Stimulated activated CD8-positive, alpha-beta memory T cell treated with anti-CD3 and anti-CD28 coated beads, Interleukin-4, amount 100 ng/mL, for 48 hours (primary cell): ENCODE measurements at regions not wholly inside any gene's neighbourhood (a gene's known extent, or its start where the extent isn't known, plus 50 kb on each side); places are given as distances from the start of the nearest gene placed in this dataset.
A peak's percentile ranks its signal among the peaks of the same experiment; 100 is the strongest.
"Not testable (repeated sequence)": the region's sequence is repeated elsewhere in the genome, so short reads cannot be mapped to it uniquely, and the experiment has no call there.

Source experiments
- DNase-seq: peaks from one replicate; pipeline ENCODE4 v3.0.0-alpha.2; 2020

DNA sequence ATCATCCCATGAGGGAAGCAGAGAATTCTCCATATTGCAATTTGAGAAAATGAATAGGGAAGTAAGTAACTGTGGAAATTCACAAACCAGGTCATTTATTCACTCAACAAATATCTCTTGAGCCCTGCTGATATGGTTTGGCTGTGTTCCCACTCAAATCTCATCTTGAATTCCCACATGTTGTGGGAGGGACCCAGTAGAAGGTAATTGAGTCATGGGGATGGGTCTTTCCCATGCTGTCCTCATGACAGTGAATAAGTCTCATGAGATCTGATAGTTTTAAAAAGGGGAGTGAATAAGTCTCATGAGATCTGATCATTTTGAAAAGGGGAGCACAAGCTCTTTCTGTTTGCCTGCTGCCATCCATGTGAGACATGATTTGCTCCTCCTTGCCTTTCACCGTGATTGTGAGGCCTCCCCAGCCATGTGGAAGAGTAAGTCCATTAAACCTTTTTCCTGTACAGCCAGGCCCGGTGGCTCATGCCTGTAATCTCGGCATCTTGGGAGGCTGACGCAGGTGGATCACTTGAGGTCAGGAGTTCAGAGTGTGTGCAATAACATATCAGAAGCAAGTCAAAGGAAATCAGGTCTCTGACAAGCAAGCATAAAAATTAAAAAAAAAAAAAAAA is 193.2 kb downstream of the NDUFA10 start:
- no peak for DNase-seq

DNA sequence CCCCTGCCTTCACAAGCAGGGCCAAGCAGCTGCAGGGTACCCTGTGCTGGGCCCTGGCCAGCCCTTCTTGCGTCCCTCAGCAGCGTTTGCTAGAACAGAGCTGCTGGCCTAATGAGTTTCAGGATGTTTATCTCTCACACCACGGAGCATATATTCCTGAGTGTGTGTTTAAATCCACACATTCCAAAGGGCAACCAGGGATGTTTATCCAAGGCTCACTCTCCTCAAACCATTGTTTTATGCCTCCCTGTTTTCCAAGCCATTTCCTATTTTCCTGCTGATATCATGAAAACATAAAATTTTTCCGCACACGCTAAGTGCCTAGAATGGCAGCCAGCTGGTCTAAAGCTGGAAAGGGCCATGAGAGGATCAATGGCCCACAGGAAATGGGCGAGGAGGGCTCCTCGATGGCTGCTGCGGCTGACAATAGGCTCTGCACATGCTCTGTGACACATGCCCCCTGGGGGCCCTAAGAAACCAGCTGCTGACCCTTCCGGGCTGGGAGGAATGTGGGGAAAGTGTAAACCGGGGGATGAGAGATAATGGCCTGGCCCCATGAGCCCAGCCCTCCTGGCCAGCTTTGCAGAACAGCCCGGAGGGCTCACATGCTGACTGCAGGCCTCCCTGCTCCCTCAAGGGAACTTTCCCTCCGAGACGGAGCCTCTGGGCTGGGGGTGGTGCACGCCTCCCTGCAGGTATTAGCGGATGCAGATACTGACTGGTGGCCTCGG is 194.0 kb downstream of the NDUFA10 start:
- DNase-seq, result peak; percentile 1

DNA sequence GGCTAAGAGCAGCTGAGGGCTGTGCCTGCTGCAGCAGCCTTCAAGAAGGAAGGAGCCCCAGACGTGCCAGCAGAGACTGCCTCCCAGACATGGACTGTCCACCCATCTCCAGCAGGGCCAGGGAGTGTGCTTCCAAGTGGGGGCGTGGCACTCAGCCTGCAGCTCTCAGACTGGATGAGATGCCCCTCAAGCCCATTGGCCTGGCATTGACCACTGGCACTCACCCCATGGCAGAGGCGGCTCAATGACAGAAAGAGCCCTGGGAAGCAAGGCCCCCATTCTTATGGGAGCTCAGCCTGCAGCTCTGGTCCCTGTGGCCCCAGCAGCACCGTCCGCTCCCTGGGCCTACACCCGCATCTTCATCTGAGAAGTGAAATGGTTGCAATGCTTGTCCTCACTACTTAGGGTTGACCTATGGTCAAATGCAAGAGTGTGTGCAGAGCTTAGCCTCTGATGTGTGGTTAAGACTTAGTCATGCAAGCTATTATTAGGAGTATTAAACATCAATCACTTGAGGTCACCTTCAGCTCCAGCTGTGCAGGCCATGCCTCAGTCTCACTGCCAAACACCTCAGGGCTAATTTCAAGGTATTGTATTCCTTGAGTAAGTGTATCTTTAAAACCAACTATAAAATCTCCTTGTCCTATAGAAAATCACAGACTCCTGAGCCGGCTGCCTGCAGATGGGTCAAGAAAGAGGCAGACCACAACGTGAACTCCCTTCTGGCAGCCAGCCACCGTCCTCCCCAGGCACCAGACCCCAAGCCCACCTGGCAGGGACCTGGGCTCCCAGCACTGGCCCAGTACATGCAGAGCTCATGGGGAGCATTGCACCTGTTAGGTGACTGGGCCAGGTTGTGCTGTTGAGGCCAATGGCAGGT is 194.8 kb downstream of the NDUFA10 start:
- DNase-seq, result peak; percentile 9

DNA sequence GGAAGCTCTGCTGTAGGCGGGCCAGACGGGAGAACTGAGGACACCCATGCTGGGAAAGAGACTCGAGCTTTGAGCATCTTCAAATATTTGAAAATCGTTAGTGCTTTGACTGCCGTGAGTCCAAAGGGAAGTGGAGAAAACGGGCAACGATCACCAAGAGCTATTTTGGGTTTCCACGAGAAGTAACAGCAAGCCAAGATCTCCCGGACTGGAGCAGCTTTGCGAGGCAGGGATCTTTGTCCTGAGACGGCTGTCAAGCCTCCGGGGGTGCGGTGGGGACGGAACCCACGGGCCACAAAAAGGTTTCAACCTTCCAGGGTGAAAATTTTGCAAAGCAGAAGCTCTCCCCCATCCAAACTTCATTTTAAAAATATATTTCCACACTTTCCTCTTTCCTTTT is 195.8 kb downstream of the NDUFA10 start:
- peak; percentile 1 for DNase-seq

DNA sequence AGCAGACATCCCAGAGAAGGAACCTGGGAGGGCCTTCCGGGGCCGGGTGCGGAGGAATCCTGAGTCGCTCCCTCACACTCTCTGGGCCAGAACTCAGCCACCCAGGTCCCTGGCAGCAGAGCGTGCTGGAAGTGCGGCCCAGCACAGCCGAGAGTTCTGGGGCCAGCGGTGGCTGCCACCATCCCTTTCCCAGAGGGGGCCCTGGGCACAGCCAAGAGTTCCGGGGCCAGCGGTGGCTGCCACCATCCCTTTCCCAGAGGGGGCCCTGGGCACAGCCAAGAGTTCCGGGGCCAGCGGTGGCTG is 196.2 kb downstream of the NDUFA10 start:
- not testable (repeated sequence) for DNase-seq

DNA sequence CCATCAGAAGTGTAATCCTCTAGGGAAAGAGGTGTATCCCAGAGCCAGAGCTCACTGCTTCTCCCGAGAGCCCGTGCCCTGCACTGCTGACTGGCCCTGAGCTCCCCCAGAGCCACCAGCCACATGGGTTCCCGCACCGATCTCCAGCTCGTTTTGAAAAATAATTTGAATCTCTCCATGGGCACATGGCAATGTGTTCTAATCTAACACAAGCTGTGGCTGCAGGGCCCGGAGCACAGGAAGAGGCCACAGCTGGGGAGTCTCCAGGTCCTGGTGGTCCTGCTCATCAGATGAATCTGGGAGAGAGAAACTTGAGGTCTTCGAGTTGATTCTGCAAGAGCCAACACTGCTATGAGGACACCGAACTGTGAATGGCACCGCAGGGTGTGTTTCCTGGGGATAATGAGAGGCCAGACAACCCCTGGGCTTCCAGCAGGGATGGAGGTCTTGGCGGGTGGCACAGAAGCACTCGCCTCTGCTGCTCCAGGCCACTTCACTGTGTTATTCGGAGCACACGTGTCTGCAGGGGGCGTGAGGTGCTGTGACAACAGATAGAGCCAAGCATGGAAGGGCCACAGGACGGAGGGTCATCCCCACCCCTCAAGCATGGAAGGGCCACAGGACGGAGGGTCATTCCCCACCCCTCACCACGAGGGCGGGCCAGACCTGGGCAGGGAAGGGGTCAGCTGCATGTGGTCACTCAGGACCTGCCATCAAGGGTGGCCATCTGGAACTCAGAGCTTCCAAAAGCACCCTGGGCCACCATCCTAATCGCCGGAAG is 196.8 kb downstream of the NDUFA10 start:
- DNase-seq, result peak; percentile 9

DNA sequence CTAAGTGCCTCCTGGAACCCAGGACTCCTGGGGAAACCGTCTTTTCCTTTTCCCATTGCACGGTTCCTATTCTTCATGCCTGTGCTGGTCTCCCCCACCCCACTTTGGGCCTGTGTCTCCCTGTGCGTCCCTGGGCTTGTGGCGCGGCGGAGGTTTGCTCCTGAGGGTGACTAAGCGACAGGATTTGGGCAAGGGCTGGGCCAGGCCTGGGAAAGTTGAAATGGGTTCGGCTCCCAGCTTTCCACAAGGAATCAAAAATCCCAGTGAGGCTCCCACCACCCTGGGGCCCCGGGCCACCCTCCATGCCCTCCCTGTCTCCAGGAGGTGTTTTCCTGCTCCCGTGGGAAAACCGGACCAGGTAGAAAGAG is 197.6 kb downstream of the NDUFA10 start:
- DNase-seq, result no peak

DNA sequence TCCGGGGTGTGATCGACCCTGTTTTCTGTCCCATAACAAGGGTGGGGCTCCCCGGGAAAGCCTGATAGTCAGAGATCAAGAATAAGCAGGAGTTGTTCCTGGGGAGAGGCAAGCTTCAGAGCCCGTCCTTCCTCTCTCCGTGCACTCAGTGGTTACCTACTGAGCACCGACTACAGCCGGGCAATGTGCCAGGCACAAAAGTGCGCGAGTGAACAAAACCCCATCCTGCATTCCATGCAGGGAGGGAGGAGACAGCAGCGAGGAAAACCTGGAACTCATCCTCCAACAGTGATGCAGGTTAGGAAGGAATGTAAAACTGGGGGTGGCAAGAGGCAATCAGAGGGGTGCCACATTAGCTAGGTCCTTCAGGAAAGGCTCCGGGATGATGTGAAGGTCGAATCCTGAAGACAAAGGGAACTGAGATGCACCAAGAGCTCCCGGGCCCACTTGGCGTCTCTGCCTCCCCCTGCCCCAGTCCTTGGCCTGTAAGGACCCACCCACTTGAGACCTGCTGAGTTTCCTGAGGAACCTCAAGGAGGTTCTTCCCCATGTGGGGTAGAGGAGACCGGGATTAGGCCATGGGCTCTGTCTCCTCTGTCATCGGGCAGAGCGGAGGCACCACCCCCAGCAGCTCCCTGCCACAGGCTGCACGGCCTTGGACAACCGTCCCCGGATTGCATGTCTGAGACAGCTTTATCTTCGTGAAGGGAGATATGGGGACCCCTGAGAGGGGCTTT is 198.2 kb downstream of the NDUFA10 start:
- peak; percentile 3 for DNase-seq

DNA sequence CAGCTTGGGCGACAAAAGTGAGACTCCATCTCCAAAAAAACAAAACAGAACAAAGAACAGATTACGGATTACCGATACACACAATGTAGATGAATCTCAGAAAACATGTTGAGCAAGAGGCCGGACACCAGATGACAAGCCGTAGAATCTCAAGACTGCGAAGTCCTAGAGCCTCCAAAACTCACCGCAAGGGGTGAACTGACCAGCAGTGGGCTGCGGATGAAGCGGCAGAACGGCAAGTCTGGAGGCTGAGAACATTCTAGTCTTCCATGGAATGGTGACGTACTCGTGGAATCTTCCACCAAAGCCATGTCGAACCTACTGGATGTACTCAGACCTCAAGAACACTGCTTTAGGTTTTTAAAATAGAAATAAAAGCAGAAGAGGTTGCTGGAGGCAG is 198.8 kb downstream of the NDUFA10 start:
- DNase-seq, result peak; percentile 2

DNA sequence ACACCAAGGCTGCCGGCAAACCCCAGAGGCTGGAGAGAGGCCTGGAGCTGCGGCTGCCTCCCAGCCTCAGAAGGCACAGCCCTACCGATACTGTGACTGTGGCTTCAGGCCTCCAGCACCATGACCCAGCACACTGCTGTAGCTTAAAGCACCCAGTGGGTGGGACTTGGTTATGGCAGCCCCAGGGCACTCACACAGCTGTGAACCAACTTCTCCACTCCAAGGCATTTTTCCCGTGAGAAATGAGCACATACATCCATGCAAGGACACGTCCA is 199.5 kb downstream of the NDUFA10 start:
- no peak for DNase-seq

DNA sequence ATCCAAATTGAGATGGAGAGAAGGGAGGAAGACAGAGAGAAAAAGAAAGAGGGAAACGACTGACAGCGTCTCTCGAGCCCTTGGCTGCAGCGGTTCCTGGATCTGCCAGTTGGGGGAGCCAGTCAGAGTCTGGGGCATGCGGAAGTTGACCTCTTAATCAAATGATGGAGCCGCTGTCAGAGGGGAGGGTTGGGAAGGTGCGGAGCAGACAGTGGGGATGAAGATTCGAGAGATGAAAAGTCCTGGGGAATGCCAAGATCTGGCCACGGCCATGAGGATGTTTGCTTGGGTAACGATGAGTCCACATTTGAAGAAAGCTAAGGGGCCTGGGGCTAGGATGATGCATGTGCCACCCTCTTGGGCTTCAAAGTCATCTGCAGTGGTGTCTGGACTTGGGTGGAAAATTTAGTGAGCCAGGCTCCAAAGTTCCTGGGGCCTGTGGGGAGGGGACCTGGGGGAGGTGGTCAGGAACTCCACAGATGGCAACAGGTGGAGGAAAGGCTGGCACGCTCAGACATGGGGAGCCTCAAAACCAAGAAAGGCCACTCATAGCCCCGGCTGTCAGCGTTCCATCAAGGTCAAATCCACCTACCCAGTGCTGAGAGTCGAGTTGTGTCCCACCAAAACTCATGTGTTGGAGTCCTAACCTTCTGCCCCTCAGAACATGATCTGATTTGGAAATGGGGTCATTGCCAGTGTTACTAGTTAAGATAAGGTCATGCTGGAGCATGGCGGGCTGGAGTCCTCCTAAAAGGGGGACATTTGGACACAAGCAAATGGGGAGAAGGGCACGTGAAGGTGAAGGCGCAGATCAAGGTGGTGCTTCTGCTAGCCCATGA is 200.1 kb downstream of the NDUFA10 start:
- DNase-seq, result no peak

DNA sequence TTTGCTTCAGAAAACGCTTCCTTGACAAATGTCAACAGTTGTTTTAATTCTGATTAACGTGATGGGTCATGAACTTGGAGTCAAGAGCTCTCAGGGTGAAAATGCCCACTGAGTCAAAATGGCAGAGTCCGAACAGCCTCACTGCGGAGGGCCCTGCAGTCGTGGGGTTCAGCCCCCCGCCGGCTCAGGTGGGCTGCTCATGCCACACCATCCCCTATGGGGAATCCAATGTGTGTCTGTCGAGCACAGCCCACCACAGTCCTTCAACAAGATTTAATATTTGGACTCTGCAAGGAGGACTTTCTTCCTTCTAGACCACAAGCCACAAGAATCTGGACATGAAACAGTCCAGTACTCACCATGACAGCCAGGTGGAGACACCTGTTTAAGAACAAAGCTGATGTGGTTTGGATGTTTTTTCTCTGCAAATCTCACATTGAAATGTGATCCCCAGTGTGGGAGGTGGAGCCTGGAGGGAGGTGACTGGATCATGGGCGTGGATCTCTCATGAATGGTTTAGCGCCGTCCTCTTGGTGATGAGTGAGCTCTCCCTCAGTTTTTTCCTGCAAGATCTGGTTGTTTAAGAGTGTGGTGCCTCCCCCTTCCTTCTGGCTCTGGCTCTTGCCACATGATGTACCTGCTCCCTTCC is 201.0 kb downstream of the NDUFA10 start:
- no peak for DNase-seq

DNA sequence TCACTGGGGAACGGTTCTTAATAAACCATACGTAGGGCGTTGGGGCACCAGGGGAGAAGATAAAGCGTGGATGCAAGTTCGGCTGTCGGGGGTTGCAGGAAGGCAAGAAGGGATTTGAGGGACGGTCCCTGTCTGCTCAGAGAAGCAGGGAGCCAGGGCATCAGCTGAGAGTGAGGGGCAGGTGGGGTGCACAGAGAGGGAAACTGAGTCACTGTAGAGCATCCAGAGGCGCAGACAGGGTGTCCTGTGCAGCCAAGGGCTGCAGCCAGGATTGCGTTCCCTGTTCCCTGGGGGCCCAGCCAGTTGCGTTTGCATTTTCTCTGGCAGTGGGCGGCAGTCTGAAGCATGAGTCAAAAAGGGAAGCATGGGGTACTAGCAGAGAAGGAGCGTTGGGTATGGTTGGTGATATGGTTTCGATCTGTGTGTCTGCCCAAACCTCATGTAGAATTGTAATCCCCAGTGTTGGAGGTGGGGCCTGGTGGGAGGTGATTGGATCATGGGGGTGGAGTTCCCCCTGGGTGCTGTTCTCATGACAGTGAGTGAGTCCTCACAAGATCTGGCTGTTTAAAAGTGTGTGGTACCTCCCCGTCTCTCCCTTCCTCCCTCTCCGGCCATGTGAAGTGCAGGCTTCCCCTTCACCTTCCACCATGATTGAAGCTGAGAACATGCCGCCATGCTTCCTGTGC is 202.9 kb downstream of the NDUFA10 start:
- DNase-seq, result peak; percentile 41

DNA sequence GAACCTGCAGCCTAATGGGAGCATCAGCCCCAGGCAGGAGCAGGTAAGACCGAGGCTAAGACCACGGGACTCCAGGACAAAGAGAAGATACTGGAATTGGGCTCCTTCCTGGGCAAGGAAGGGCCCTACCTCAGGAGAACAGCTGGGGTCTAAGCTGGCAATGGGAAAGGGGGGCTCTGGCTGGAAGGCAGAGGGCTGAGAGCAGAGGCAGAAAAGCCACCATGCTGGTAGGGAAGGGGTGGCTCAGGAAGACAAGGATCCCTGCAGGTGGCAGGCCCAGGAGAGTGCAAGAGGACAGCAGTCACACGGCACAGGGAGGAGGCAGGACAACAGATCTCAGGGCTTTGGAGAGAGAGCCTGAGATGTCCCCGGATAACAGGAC is 203.5 kb downstream of the NDUFA10 start:
- DNase-seq, result no peak

DNA sequence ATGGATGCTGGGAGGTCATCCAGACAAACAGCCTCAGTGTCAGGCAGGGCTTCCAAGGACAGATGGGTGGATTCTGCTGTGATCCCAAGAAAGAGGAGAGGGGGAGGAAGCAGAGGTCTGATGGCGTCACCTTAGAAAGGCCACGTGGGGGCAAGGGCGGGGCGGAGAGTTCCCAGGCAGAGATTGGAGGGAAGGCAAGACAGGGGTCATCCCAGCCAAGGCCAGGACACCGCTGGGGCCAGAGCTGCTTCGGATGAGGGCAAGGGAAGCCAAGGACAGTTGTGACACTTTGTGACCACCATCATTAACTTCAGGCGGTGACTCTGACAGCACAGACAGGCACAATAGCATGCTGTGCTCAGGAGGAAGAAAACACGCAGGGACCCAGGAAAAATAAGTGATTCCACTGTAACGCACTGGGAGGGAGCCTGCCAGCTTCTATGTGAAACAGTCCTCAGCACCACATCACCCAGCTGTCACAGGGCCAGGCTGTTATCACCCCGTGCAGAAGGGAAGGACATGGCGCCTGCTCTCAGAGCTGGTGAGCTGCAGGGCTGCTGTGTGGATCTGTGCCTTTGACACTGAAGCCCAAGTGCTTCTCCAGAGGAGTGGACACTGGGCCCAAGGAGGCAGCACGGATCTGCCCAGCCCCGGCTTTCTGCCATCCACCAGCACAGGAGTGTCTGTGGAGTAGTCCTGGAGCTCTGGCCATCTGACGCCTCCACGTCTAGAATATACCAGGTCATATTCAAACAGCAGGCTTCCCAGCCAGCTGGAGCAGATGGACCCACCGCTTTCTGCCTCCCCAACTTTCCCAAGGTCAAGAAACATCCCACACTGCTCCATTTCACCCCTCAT is 204.1 kb downstream of the NDUFA10 start:
- DNase-seq, result no peak

DNA sequence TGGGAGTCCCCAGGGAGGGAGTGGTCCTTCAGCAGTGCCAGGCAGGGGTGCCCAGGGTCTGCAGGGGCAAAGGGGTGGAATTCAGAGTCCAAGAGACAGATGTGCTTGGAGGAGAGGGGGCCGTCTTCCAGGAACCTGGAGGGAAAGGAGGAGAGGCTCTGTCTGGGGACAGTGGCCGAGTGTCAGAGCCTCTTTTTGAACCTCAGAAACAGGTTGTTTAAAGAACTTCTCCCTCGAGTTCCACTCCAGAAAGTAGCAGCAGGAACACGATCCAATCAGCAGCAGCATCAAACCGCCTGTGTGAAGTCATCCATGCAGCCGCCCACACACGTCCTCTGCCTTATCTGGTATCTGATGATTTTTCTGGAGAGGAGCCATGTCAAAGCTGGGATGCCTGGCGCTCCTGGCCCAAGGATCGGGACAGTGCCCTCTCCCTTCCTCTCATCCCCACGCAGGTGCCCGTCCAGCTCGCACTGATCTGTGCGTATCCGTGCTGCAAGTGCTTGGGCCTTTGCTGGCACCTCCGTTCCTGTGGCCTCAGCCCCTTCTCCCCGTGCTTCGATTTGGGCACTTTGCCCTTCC is 205.1 kb downstream of the NDUFA10 start:
- peak; percentile 32 for DNase-seq

DNA sequence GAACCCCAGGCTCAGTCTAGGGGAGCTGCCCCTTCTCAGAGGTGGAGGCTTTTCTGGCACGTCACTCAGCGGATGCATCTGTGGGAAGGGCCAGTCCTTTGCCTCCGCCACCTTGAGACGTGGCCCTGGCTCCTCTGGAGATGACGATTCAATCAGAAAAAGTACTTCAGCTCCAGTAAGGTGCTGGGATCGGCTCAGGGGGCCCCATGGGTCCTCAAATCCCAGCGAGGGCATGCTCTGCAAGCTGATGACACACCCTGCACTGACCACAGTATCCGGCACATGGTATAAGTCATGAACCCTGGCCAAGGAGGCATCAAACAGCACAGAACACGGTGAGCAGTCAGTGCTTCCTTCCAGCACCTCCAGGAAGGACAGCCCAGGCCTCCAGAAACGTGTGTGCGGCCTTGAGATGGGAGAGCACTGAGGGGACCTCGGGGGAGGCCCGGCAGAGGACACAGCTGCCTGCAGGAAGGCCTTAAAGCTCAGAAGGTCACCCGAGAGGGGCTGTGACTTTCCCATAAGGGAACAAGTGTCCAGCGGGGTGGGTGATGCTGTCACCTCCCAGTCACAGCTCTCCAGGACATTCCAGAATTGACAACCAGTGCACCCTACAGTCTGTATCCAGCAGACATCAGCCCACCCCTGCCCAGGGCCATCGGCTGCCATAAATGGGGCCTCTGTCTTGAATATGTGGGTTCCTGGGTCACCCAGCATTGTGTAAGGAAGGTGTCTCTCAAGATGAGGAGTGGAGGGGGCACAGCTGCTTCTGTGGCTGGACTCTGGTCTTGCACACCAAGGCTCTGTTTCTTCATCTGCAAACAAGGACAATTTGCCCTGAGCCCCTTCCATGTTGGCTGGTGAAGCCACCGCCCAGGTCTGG is 205.8 kb downstream of the NDUFA10 start:
- no peak for DNase-seq

DNA sequence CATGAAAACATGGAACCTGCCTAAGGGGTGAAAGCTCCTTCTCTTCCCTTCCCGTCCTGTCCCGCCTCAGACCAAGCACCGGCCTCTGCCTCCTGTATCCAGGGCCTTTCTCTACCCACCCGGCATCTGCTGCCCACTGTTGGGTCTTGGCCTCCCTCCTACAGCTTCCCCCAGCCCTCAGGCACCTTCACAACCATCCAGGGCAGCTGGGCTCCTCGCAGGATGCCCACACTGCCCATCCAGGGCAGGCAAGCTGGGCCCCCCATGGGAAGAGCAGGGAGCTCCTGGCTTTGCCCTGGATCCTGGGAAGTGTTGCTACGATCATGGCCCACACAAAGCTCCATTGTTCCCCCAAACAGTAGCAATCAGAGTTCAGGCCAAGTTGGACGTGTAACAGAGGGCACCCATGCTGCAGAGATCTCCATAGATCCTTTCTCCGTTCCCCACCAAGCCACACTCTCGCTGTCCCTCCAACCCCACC is 206.6 kb downstream of the NDUFA10 start:
- DNase-seq, result no peak
